ENCODE measurements at regions not wholly inside any gene's neighbourhood (a gene's known extent, or its start where the extent isn't known, plus 50 kb on each side); places are given as distances from the start of the nearest gene placed in this dataset.

DNA sequence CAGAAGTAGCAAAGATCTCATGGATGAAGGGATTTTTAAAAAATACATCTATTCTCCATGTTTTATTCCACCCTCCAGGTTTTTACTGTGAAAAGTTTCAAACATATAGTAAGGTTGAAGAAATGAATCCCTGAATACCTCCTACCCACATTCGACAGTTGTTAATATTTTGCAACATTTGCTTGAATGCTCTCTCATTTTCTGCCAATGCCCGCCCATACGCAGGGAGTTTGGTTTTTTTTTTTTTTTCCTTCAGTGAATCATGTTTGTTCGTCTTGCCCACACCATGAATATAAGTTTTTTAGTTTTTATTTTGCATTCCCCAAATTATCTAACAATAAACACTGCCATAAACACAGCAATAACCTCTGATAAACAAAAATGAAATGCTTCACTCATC is 82.9 kb downstream of the MAP1LC3B2 start:
- CTCF ChIA-PET (ENCODE audit: partially characterized antibody): no interaction called here
- no peak for TF ChIP-seq CHD1 (IDR thresholded peaks at IDR 0.05; ENCODE audit: low read depth, low read length)
- TF ChIP-seq EGR1 (IDR thresholded peaks at IDR 0.05; ENCODE audit: borderline replicate concordance, low read depth, low read length): no peak
- no peak for TF ChIP-seq RXRA (IDR thresholded peaks at IDR 0.05; ENCODE audit: insufficient read depth, low read depth, low read length)

More for the DNA sequence above, 82.9 kb downstream of the MAP1LC3B2 start:
- Histone ChIP-seq H4K8ac (ENCODE audit: extremely low read depth, insufficient read depth, low read length) (no peak overlapping the region), H2AK5ac (ENCODE audit: low read depth, low read length) (no peak overlapping the region), H2BK15ac (ENCODE audit: low read length) (no peak overlapping the region), H2BK20ac (ENCODE audit: low read length) (no peak overlapping the region), H3K4me1 (replicated peaks in 1 of 4; ENCODE audit: control insufficient read depth in 3 of 4, insufficient read depth in 4 of 4, low read length in 3 of 4) (peaks cover 0 to 8% (median 6%) of the 10 kb centered on the region in 4 experiments; a peak in 3 of 7 replicates), H3K27me3 (replicated peaks in 1 of 4; ENCODE audit: control insufficient read depth in 3 of 4, extremely low read depth in 1 of 4, insufficient read depth in 3 of 4, low read length in 3 of 4) (no peaks in the 10 kb centered on the region), H3K14ac (ENCODE audit: insufficient read length) (no peak overlapping the region), H4K5ac (ENCODE audit: insufficient read length, low read depth, low read length) (no peak overlapping the region), H2AFZ (ENCODE audit: low read length) (peak overlapping the region; percentile 60; the same call in 1 of the 2 replicates), H3K23ac (ENCODE audit: insufficient read length) (no peak overlapping the region), H2BK12ac (ENCODE audit: low read depth, low read length) (no peak overlapping the region), H3K4me2 (ENCODE audit: insufficient read depth in 1 of 2, low read depth in 2 of 2, low read length in 2 of 2) (no peak overlapping the region), H3K4me3 (ENCODE audit: extremely low read depth in 1 of 4, insufficient read depth in 2 of 4, low read depth in 3 of 4, low read length in 4 of 4) (no peak overlapping the region), H3K36me3 (ENCODE audit: control insufficient read depth in 2 of 4, insufficient read depth in 4 of 4, low read length in 3 of 4) (no peaks in the 10 kb centered on the region), H3K79me2 (ENCODE audit: control insufficient read depth in 1 of 2, insufficient read depth in 2 of 2, low read length in 2 of 2) (no peaks in the 10 kb centered on the region), H4K91ac (replicated peaks; ENCODE audit: insufficient read length, low read length) (no peak overlapping the region), H4K20me1 (replicated peaks in 1 of 2; ENCODE audit: control insufficient read depth in 1 of 2, insufficient read depth in 2 of 2, low read length in 2 of 2) (no peaks in the 10 kb centered on the region), H3K23me2 (ENCODE audit: low read depth, low read length) (no peaks in the 10 kb centered on the region), H3K18ac (ENCODE audit: extremely low read depth, low read length) (no peak overlapping the region), H3K56ac (replicated peaks; ENCODE audit: insufficient read length, low read depth, low read length) (no peak overlapping the region), H3K9ac (replicated peaks in 1 of 4; ENCODE audit: extremely low read depth in 1 of 4, low read depth in 3 of 4, low read length in 3 of 4) (no peak overlapping the region), H3K79me1 (ENCODE audit: low read depth, low read length) (no peaks in the 10 kb centered on the region), H2BK120ac (replicated peaks; ENCODE audit: low read depth, low read length) (no peak overlapping the region), H3K9me3 (ENCODE audit: insufficient read depth in 2 of 2, low read depth in 1 of 2, low read length in 1 of 2) (peaks cover 0 to 2% of the 10 kb centered on the region in 2 experiments; a peak in 1 of 4 replicates), H2BK5ac (ENCODE audit: low read depth, low read length) (no peak overlapping the region), H3K4ac (replicated peaks; ENCODE audit: insufficient read length, low read depth, low read length) (no peak overlapping the region), H3K27ac (ENCODE audit: low read depth, low read length) (no peak overlapping the region)
- FAIRE-seq (no peak), DNase-seq (ENCODE audit: low read depth in 1 of 2, low spot score in 2 of 2) (no peak)
- 82% methylated on average over 4 of the region's 4 CpGs; no CpG with 5 or more reads in 1 of the 2 experiments for WGBS, 2 experiments (ENCODE audit: extremely low coverage in 1 of 2, insufficient coverage in 1 of 2, insufficient read length in 1 of 2, insufficient replicate concordance in 2 of 2, low coverage in 1 of 2, low lambda C conversion rate in 2 of 2, missing lambda C conversion rate in 1 of 2)
- POLR2A ChIA-PET (ENCODE audit: partially characterized antibody): interaction anchor here (0.8 kb wide), 1 partner anchor 14 kb away, joined by 3 read pairs; no protein-coding TSS in a partner anchor

All from H1 (cell line).